Stimulated activated CD4-positive, alpha-beta T cell treated with anti-CD3 and anti-CD28 coated beads, Interleukin-1b, Interleukin-23, amount 100 ng/mL, for 48 hours (primary cell): ENCODE measurements at regions not wholly inside any gene's neighbourhood (a gene's known extent, or its start where the extent isn't known, plus 50 kb on each side); places are given as distances from the start of the nearest gene placed in this dataset.

Source experiments
- DNase-seq: peaks from one replicate; pipeline ENCODE4 v3.0.0-alpha.2; 2020

GRCh38 chr3:42037318-42037945, 53.7 kb upstream of the TRAK1 start:
- DNase-seq = no peak

- DNase-seq = no peak
Observed at GRCh38 chr3:42036483-42036823, 54.7 kb upstream of the TRAK1 start.

GRCh38 chr3:42035816-42036482, 55.2 kb upstream of the TRAK1 start:
- no peak for DNase-seq

GRCh38 chr3:42035007-42035406, 56.1 kb upstream of the TRAK1 start:
- no peak for DNase-seq

GRCh38 chr3:42033741-42034140, 57.4 kb upstream of the TRAK1 start:
- DNase-seq = no peak

- no peak for DNase-seq
Observed at GRCh38 chr3:42032693-42033349, 58.3 kb upstream of the TRAK1 start.

- DNase-seq = no peak
Observed at GRCh38 chr3:42031808-42032480, 59.2 kb upstream of the TRAK1 start.

- DNase-seq = no peak
Observed at GRCh38 chr3:42028474-42028873, 62.7 kb upstream of the TRAK1 start.

GRCh38 chr3:42027571-42027970, 63.6 kb upstream of the TRAK1 start:
- no peak for DNase-seq

GRCh38 chr3:42025370-42026138, 63.7 kb upstream of the ULK4 start:
- DNase-seq = no peak

- DNase-seq = no peak
Observed at GRCh38 chr3:42024591-42025351, 62.9 kb upstream of the ULK4 start.

GRCh38 chr3:42023380-42023779, 61.5 kb upstream of the ULK4 start:
- peak; percentile 51 for DNase-seq

- no peak for DNase-seq
Observed at GRCh38 chr3:42022355-42022754, 60.5 kb upstream of the ULK4 start.

- no peak for DNase-seq
Observed at GRCh38 chr3:42020684-42021307, 58.9 kb upstream of the ULK4 start.

GRCh38 chr3:42019953-42020260, 58.0 kb upstream of the ULK4 start:
- DNase-seq = no peak

GRCh38 chr3:42019144-42019952, 57.4 kb upstream of the ULK4 start:
- no peak for DNase-seq

- no peak for DNase-seq
Observed at GRCh38 chr3:42014921-42015533, 53.1 kb upstream of the ULK4 start.

GRCh38 chr3:42014458-42014920, 52.6 kb upstream of the ULK4 start:
- no peak for DNase-seq

GRCh38 chr3:42013691-42014457, 52.0 kb upstream of the ULK4 start:
- peak; percentile 34 for DNase-seq
